ENCODE measurements at regions not wholly inside any gene's neighbourhood (a gene's known extent, or its start where the extent isn't known, plus 50 kb on each side); places are given as distances from the start of the nearest gene placed in this dataset. TPM values are rescaled to one million over a fixed set of nuclear protein-coding genes. Genes with fewer than 3 reads are reported as not detected.

DNA sequence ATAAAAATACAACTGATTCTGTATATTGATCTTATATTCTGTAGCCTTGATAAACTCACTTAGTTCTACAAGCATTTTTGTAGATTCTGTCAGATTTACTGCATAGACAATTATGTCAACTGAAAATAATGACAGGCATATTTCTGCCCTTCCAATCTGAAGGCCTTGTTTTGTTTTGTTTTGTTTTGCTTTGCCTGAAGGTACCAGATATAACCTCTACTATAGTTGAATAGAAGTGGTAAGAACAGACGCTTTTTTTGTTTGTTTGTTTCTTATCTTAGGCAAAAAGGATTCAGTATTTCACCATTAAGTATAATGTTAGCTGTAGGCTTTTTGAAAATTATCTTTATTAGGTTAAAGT is 64.6 kb upstream of the RSPO3 start:
- no peak overlapping the region for H3K4me3 ChIP-seq (ENCODE audit: low read length)
- no peak overlapping the region for H3K9ac ChIP-seq (ENCODE audit: low read length)
- no peaks in the 10 kb centered on the region for H3K36me3 ChIP-seq (ENCODE audit: insufficient read depth, low read length)
- H3K4me2 ChIP-seq (ENCODE audit: low read depth, low read length, poor library complexity, severe bottlenecking), result no peak overlapping the region
- no peaks in the 10 kb centered on the region for H3K9me3 ChIP-seq (ENCODE audit: low read length)
- DNase-seq, result no peak
- no peaks in the 10 kb centered on the region for H3K9me2 ChIP-seq (replicated peaks; ENCODE audit: insufficient read depth, low read length)
- H3K4me1 ChIP-seq (ENCODE audit: low read length), result no peaks in the 10 kb centered on the region
- no peaks in the 10 kb centered on the region for H3K27me3 ChIP-seq (ENCODE audit: low read length)
- H3K79me2 ChIP-seq (ENCODE audit: low read length), result no peaks in the 10 kb centered on the region
- H3K27ac ChIP-seq (ENCODE audit: low read length), result no peak overlapping the region
- H2AFZ ChIP-seq (ENCODE audit: low read length), result no peak overlapping the region
- H4K20me1 ChIP-seq (ENCODE audit: insufficient read depth, low read depth, low read length), result no peaks in the 10 kb centered on the region

- Histone ChIP-seq H3K36me3 (ENCODE audit: insufficient read depth, low read length) (no peaks in the 10 kb centered on the region), H3K27ac (ENCODE audit: low read length) (no peak overlapping the region), H3K9me3 (ENCODE audit: low read length) (no peaks in the 10 kb centered on the region), H3K9ac (ENCODE audit: low read length) (no peak overlapping the region), H3K4me3 (ENCODE audit: low read length) (no peak overlapping the region), H3K4me1 (ENCODE audit: low read length) (no peaks in the 10 kb centered on the region), H3K9me2 (replicated peaks; ENCODE audit: insufficient read depth, low read length) (no peaks in the 10 kb centered on the region), H3K79me2 (ENCODE audit: low read length) (no peaks in the 10 kb centered on the region), H3K4me2 (ENCODE audit: low read depth, low read length, poor library complexity, severe bottlenecking) (no peak overlapping the region), H3K27me3 (ENCODE audit: low read length) (no peaks in the 10 kb centered on the region), H4K20me1 (ENCODE audit: insufficient read depth, low read depth, low read length) (no peaks in the 10 kb centered on the region), H2AFZ (ENCODE audit: low read length) (no peak overlapping the region)
- DNase-seq, result no peak
Observed at GRCh38 chr6:127058027-127058426, 60.4 kb upstream of the RSPO3 start.

DNA sequence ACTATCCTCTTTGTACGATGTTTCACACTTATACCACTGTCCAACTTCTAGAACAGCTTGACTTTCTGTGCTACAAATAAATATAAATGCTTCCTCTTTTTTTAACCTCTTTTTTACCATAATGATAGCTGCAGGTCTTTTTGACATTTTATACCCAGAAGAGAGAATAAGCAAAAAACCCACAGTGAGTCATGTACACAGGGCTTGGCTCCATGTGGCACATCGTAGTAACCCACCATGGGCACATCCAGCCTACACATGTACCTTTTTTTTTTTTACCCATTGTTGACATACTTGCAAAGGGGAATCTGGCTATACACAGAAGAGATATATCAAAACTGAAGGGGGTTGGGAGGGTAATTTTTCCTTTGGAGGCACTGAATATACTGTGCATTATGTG is 59.5 kb upstream of the RSPO3 start:
- no peaks in the 10 kb centered on the region for H3K9me2 ChIP-seq (replicated peaks; ENCODE audit: insufficient read depth, low read length)
- no peaks in the 10 kb centered on the region for H3K79me2 ChIP-seq (ENCODE audit: low read length)
- H2AFZ ChIP-seq (ENCODE audit: low read length), result no peak overlapping the region
- H3K9me3 ChIP-seq (ENCODE audit: low read length), result no peaks in the 10 kb centered on the region
- no peak overlapping the region for H3K4me2 ChIP-seq (ENCODE audit: low read depth, low read length, poor library complexity, severe bottlenecking)
- no peak overlapping the region for H3K27ac ChIP-seq (ENCODE audit: low read length)
- no peaks in the 10 kb centered on the region for H4K20me1 ChIP-seq (ENCODE audit: insufficient read depth, low read depth, low read length)
- no peaks in the 10 kb centered on the region for H3K27me3 ChIP-seq (ENCODE audit: low read length)
- no peaks in the 10 kb centered on the region for H3K36me3 ChIP-seq (ENCODE audit: insufficient read depth, low read length)
- DNase-seq, result no peak
- H3K4me3 ChIP-seq (ENCODE audit: low read length), result no peak overlapping the region
- no peaks in the 10 kb centered on the region for H3K4me1 ChIP-seq (ENCODE audit: low read length)
- no peak overlapping the region for H3K9ac ChIP-seq (ENCODE audit: low read length)

Small RNA genes in the stretch of these regions (small RNA-seq; reads per million reads assigned to genes)
- gene MIR588 (not detected), gene RNU6-200P (not detected)

All from Karpas-422 (cell line).